Esophagus muscularis mucosa (tissue), 3 donors: ENCODE measurements at regions not wholly inside any gene's neighbourhood (a gene's known extent, or its start where the extent isn't known, plus 50 kb on each side); places are given as distances from the start of the nearest gene placed in this dataset.

Experiments
- POLR2A ChIP-seq: fragments of 450-650 bp; IDR thresholded peaks from one replicate; pipeline ENCODE4 v1.6.1; 2017; ENCODE audit warnings: antibody characterized with exemption, moderate library complexity, mild to moderate bottlenecking, low read depth
- TF ChIP-seq, protein P1 (sequence below), 3 experiments: fragments of 200-600 bp in 2 of 3; fragments of 450-650 bp in 1 of 3; sonication (generic) in 2 of 3; IDR thresholded peaks; one replicate each; pipeline ENCODE4 v1.5.1; 2017 to 2019; ENCODE audit warnings: antibody characterized with exemption in 3 of 3, mild to moderate bottlenecking in 2 of 3, moderate library complexity in 1 of 3

DNA sequence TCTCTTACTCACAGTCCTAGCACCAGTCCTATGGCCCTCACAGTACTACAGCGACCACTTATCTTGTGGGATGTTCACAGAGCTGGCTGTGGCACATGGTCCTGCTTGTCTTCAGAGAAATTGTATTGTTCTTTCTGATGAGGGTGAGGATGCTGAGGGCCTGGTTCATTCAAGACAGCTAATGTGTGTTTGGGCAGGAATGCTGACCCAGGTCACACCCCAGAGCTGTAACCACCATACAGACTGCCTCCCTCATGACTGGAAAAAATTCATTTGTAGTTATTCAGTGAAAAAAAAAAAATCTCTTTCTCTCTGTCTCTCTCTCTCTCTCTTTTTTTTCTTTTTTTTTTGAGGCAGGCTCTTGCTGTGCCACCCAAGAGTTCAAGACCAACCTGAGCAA lies 83.5 kb downstream of the KLF6 start:
- TF ChIP-seq, protein P1, sequence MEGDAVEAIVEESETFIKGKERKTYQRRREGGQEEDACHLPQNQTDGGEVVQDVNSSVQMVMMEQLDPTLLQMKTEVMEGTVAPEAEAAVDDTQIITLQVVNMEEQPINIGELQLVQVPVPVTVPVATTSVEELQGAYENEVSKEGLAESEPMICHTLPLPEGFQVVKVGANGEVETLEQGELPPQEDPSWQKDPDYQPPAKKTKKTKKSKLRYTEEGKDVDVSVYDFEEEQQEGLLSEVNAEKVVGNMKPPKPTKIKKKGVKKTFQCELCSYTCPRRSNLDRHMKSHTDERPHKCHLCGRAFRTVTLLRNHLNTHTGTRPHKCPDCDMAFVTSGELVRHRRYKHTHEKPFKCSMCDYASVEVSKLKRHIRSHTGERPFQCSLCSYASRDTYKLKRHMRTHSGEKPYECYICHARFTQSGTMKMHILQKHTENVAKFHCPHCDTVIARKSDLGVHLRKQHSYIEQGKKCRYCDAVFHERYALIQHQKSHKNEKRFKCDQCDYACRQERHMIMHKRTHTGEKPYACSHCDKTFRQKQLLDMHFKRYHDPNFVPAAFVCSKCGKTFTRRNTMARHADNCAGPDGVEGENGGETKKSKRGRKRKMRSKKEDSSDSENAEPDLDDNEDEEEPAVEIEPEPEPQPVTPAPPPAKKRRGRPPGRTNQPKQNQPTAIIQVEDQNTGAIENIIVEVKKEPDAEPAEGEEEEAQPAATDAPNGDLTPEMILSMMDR (IDR thresholded peaks at IDR 0.05), result no peak
- no peak for TF ChIP-seq POLR2A
